ENCODE measurements at regions not wholly inside any gene's neighbourhood (a gene's known extent, or its start where the extent isn't known, plus 50 kb on each side); places are given as distances from the start of the nearest gene placed in this dataset.

DNA sequence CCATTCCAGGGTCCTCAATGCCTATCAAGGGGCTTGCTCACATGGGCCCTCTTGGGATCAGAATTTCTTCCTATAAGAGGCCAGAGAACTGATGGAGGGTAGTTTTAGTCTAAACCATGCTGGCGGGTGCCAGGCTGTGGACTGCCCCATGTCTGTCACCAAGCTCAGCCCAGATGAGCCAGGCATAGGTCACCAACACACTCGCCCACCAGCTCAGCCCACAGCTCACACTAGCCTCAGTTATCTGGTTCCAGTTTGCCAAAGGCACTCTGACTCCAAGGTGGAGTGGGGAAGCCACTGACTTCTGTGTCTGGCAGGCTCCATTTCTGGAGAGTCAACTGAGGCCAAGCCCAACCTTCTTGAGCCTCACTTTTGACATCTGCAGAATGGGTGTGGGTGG is 50.7 kb upstream of the INSYN1 start:
- no peak for DNase-seq (ENCODE audit: low spot score)

DNA sequence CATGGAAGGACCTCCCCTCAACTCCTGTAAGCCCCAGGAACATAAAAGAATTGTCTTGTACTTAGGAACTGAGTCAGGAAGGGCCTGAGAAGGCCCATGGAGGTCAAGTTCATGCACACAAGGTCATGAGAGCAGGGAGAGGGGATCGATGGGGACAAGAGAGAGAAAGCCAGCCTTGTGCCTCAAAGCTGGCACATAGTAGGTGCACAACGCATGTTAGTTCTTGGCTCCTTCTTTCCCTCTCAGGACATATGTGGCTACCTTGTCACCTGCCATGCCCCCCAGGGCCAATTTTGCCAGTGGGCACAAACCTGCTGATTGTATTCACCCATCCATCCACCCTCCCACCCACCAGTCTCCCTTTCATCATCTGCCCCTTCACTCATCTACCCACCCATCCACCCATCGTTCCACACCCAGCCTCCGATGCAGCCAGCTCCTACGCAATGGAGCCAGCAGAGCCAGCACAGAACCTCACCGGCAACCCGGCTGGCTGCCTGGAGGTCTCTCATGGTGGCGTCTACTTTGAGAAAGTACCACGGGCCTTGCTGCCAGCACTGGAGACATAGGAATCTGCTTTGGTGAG is 52.4 kb upstream of the INSYN1 start:
- no peak for DNase-seq (ENCODE audit: low spot score)

GRCh38 chr15:73806698-73807483 is 53.7 kb upstream of the INSYN1 start:
- DNase-seq (ENCODE audit: low spot score): no peak

GRCh38 chr15:73807865-73808264 is 54.7 kb upstream of the INSYN1 start:
- no peak for DNase-seq (ENCODE audit: low spot score)

GRCh38 chr15:73809728-73810501 is 56.8 kb upstream of the INSYN1 start:
- DNase-seq (ENCODE audit: low spot score): no peak

- no peak for DNase-seq (ENCODE audit: low spot score)
Measured at GRCh38 chr15:73812806-73813465, 59.8 kb upstream of the INSYN1 start.

GRCh38 chr15:73813589-73813988 is 59.8 kb upstream of the TBC1D21 start:
- DNase-seq (ENCODE audit: low spot score): no peak

- no peak for DNase-seq (ENCODE audit: low spot score)
Measured at GRCh38 chr15:73818308-73818985, 54.9 kb upstream of the TBC1D21 start.

DNA sequence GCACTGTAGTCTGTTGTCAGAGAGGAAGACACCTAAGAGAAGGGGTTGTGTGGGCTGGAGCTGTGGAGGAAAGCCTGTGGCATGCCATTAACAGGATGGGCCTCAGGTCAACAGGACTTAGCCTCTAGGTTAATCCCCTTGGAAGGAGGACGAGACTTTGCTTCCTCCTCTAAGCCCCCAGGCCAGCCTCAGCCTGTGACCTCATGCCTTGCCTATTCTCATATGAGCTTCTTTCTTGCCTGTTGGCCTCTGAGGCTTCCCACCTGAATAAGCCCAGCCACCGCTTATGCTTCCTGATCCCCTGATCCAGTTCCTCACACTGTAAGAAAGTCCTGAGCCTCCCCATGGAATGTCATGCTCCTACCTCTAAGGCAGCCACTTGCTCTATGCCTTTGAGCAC is 52.2 kb upstream of the TBC1D21 start:
- no peak for DNase-seq (ENCODE audit: low spot score)

GRCh38 chr15:73822998-73823397 is 50.4 kb upstream of the TBC1D21 start:
- peak; percentile 58 for DNase-seq (ENCODE audit: low spot score)
